ENCODE measurements at regions not wholly inside any gene's neighbourhood (a gene's known extent, or its start where the extent isn't known, plus 50 kb on each side); places are given as distances from the start of the nearest gene placed in this dataset.
"Not testable (repeated sequence)": the region's sequence is repeated elsewhere in the genome, so short reads cannot be mapped to it uniquely, and the experiment has no call there.

- H3K27ac ChIP-seq (ENCODE audit: insufficient read depth, low read depth, low read length); H3K79me2 ChIP-seq (ENCODE audit: control insufficient read depth, insufficient read depth, low read length); CTCF ChIA-PET; intact Hi-C loops (cut with micrococcal nuclease); H2AFZ ChIP-seq (ENCODE audit: low read depth, low read length); H3K4me1 ChIP-seq (ENCODE audit: control insufficient read depth, extremely low read depth, insufficient read depth, low read length); H4K20me1 ChIP-seq (replicated peaks; ENCODE audit: control insufficient read depth, extremely low read depth, insufficient read depth, low read length); dilution Hi-C loops (cut with MboI; ENCODE audit: extremely low pct_ligation_motif_present, low sequenced_read_pairs); FAIRE-seq; DNase-seq (ENCODE audit: low read depth, low spot score); H3K9me3 ChIP-seq (replicated peaks; ENCODE audit: control insufficient read depth, insufficient read depth, low read length); H3K27me3 ChIP-seq (ENCODE audit: control insufficient read depth in 2 of 2, insufficient read depth in 2 of 2, low read length in 2 of 2); H3K9ac ChIP-seq (replicated peaks; ENCODE audit: extremely low read depth, insufficient read depth, low read length); POLR2A ChIA-PET; H3K36me3 ChIP-seq (ENCODE audit: control insufficient read depth in 2 of 2, extremely low read depth in 1 of 2, insufficient read depth in 2 of 2, low read length in 2 of 2); H3K4me2 ChIP-seq (ENCODE audit: insufficient read depth, low read length); BruUV-seq (replicated peaks); H3K4me3 ChIP-seq (replicated peaks in 1 of 3; ENCODE audit: insufficient read depth in 1 of 3, low read depth in 1 of 3, low read length in 3 of 3); H3K9me1 ChIP-seq (replicated peaks; ENCODE audit: control insufficient read depth, extremely low read depth, insufficient read depth, low read length): not testable (repeated sequence)
Measured at GRCh38 chrX:45400951-45401725, 200.5 kb upstream of the DIPK2B start.

- Histone ChIP-seq H4K20me1 (replicated peaks; ENCODE audit: control insufficient read depth, extremely low read depth, insufficient read depth, low read length) (no peaks in the 10 kb centered on the region), H3K9ac (replicated peaks; ENCODE audit: extremely low read depth, insufficient read depth, low read length) (no peak overlapping the region), H3K79me2 (ENCODE audit: control insufficient read depth, insufficient read depth, low read length) (no peaks in the 10 kb centered on the region), H3K4me3 (replicated peaks in 1 of 3; ENCODE audit: insufficient read depth in 1 of 3, low read depth in 1 of 3, low read length in 3 of 3) (no peak overlapping the region), H3K9me1 (replicated peaks; ENCODE audit: control insufficient read depth, extremely low read depth, insufficient read depth, low read length) (no peaks in the 10 kb centered on the region), H2AFZ (ENCODE audit: low read depth, low read length) (no peak overlapping the region), H3K4me2 (ENCODE audit: insufficient read depth, low read length) (no peak overlapping the region), H3K27me3 (ENCODE audit: control insufficient read depth in 2 of 2, insufficient read depth in 2 of 2, low read length in 2 of 2) (no peaks in the 10 kb centered on the region), H3K9me3 (replicated peaks; ENCODE audit: control insufficient read depth, insufficient read depth, low read length) (no peaks in the 10 kb centered on the region), H3K4me1 (ENCODE audit: control insufficient read depth, extremely low read depth, insufficient read depth, low read length) (no peaks in the 10 kb centered on the region), H3K27ac (ENCODE audit: insufficient read depth, low read depth, low read length) (no peak overlapping the region), H3K36me3 (ENCODE audit: control insufficient read depth in 2 of 2, extremely low read depth in 1 of 2, insufficient read depth in 2 of 2, low read length in 2 of 2) (no peaks in the 10 kb centered on the region)
- no peak for DNase-seq (ENCODE audit: low read depth, low spot score)
- ChIA-PET POLR2A (no interaction called here), CTCF (interaction anchor here (1.0 kb wide), 1 partner anchor 77 kb away, joined by 3 read pairs; no protein-coding TSS in a partner anchor)
- peak; percentile 18 for FAIRE-seq
- intact Hi-C loops (cut with micrococcal nuclease): no loop called here
- no peak for TF ChIP-seq CTCF (IDR thresholded peaks at IDR 0.05; ENCODE audit: extremely low read depth in 1 of 2, insufficient read depth in 1 of 2, low read depth in 1 of 2, low read length in 2 of 2)
- TF ChIP-seq JUN (IDR thresholded peaks at IDR 0.05; ENCODE audit: borderline replicate concordance, insufficient read depth, insufficient read length, low read depth): no peak
- TF ChIP-seq MYC (IDR thresholded peaks at IDR 0.05; ENCODE audit: low read depth, low read length): no peak
- no peak for TF ChIP-seq FOS (IDR thresholded peaks at IDR 0.05; ENCODE audit: borderline replicate concordance, insufficient read depth, low read length)
- no peak for TF ChIP-seq MAX (IDR thresholded peaks at IDR 0.05; ENCODE audit: insufficient read depth, insufficient read length)
- no peak for TF ChIP-seq POLR2A (IDR thresholded peaks at IDR 0.05; ENCODE audit: low read depth, low read length)
- TF ChIP-seq GATA2 (IDR thresholded peaks at IDR 0.05; ENCODE audit: insufficient read depth, insufficient read length, low read depth, low read length): no peak
- no peak for TF ChIP-seq EZH2 (IDR thresholded peaks at IDR 0.05; ENCODE audit: borderline replicate concordance, low read depth, low read length, severe bottlenecking)
- TF ChIP-seq POLR2AphosphoS5 (IDR thresholded peaks at IDR 0.05; ENCODE audit: insufficient read depth, low read depth, low read length): no peak
- BruUV-seq (replicated peaks): no TSS peak
- dilution Hi-C loops (cut with MboI; ENCODE audit: extremely low pct_ligation_motif_present, low sequenced_read_pairs): no loop called here
Measured at GRCh38 chrX:45400027-45400779, 199.5 kb upstream of the DIPK2B start.
